ENCODE measurements at regions not wholly inside any gene's neighbourhood (a gene's known extent, or its start where the extent isn't known, plus 50 kb on each side); places are given as distances from the start of the nearest gene placed in this dataset.

- Mint-ChIP-seq H3K4me3 (no peak overlapping the region), H3K27me3 (ENCODE audit: insufficient read depth) (peaks cover 1% of the 10 kb centered on the region), H3K4me1 (peaks cover 2% of the 10 kb centered on the region), H3K9me3 (no peaks in the 10 kb centered on the region), H3K36me3 (ENCODE audit: low read depth) (no peaks in the 10 kb centered on the region), H3K27ac (no peak overlapping the region)
- no peaks in the 10 kb centered on the region for H3K36me3 ChIP-seq (ENCODE audit: control insufficient read depth, insufficient read depth, low read length)
- TF ChIP-seq, protein P1, sequence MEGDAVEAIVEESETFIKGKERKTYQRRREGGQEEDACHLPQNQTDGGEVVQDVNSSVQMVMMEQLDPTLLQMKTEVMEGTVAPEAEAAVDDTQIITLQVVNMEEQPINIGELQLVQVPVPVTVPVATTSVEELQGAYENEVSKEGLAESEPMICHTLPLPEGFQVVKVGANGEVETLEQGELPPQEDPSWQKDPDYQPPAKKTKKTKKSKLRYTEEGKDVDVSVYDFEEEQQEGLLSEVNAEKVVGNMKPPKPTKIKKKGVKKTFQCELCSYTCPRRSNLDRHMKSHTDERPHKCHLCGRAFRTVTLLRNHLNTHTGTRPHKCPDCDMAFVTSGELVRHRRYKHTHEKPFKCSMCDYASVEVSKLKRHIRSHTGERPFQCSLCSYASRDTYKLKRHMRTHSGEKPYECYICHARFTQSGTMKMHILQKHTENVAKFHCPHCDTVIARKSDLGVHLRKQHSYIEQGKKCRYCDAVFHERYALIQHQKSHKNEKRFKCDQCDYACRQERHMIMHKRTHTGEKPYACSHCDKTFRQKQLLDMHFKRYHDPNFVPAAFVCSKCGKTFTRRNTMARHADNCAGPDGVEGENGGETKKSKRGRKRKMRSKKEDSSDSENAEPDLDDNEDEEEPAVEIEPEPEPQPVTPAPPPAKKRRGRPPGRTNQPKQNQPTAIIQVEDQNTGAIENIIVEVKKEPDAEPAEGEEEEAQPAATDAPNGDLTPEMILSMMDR (conservative IDR thresholded peaks at IDR 0.05) = no peak
- no peak overlapping the region for H3K9ac ChIP-seq (ENCODE audit: extremely low read depth, low read length, poor library complexity, severe bottlenecking)
- no peaks in the 10 kb centered on the region for H3K27me3 ChIP-seq (ENCODE audit: control insufficient read depth, insufficient read depth, low read length, poor library complexity, severe bottlenecking)
- 96 to 100% methylated on average over 2 to 3 of the region's 3 CpGs for WGBS, 2 experiments (ENCODE audit: insufficient coverage in 1 of 2, insufficient read length in 1 of 2)
- DNase-seq = no peak
- H3K4me1 ChIP-seq (ENCODE audit: control insufficient read depth, insufficient read depth, low read length) = no peaks in the 10 kb centered on the region
- no peak overlapping the region for H3K27ac ChIP-seq (ENCODE audit: low read depth, low read length)
- H3K9me3 ChIP-seq (ENCODE audit: control insufficient read depth, low read length) = no peaks in the 10 kb centered on the region
- H3K4me3 ChIP-seq (ENCODE audit: low read length) = no peak overlapping the region
These were observed 324.7 kb upstream of the RARB start for GRCh38 chr3:25103391-25103790.

DNA sequence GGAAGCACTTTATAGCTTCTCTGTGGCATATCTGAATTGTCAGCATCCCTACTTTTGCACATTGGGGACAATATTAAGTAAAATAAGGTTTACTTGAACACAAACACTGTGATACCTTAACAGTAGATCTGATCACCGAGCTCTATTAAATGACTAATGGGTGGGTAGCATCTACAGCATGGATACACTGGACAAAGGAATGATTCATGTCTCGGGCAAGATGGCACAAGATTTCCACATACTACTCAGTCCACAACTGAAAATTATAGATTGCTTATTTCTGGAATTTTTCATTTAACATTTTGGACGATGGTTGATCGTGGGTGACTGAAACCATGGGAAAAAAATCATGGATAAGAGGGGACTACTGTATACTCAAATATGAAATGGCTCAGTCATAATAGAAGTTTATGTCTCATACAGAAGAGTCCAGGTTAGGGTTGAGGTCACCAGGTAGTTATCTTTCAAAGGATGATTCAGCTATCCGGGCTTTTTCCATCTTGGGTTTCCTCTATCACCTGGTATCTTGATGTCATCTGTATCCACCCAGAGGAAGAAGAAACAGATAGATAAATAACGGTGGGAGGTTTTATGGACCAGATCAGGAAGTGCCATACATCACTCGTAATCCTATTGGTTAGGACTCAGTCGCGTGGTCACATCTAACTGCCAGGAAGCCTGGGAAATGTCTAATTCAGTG is 320.0 kb upstream of the RARB start:
- H3K27me3 ChIP-seq (ENCODE audit: control insufficient read depth, insufficient read depth, low read length, poor library complexity, severe bottlenecking) = no peaks in the 10 kb centered on the region
- no peak overlapping the region for H3K9ac ChIP-seq (ENCODE audit: extremely low read depth, low read length, poor library complexity, severe bottlenecking)
- no peaks in the 10 kb centered on the region for H3K4me1 ChIP-seq (ENCODE audit: control insufficient read depth, insufficient read depth, low read length)
- no peak overlapping the region for H3K4me3 Mint-ChIP-seq
- H3K27me3 Mint-ChIP-seq (ENCODE audit: insufficient read depth) = no peaks in the 10 kb centered on the region
- TF ChIP-seq, protein P1 (conservative IDR thresholded peaks at IDR 0.05) = no peak
- no peak for DNase-seq
- H3K27ac ChIP-seq (ENCODE audit: low read depth, low read length) = no peak overlapping the region
- H3K36me3 ChIP-seq (ENCODE audit: control insufficient read depth, insufficient read depth, low read length) = no peaks in the 10 kb centered on the region
- H3K9me3 ChIP-seq (ENCODE audit: control insufficient read depth, low read length) = no peaks in the 10 kb centered on the region
- H3K4me3 ChIP-seq (ENCODE audit: low read length) = no peak overlapping the region
- no peak overlapping the region for H3K27ac Mint-ChIP-seq
- H3K36me3 Mint-ChIP-seq (ENCODE audit: low read depth) = no peaks in the 10 kb centered on the region
- peaks cover 6% of the 10 kb centered on the region for H3K4me1 Mint-ChIP-seq
- 94 to 100% methylated on average over 8 to 9 of the region's 9 CpGs for WGBS, 2 experiments (ENCODE audit: insufficient coverage in 1 of 2, insufficient read length in 1 of 2)
- no peaks in the 10 kb centered on the region for H3K9me3 Mint-ChIP-seq

GRCh38 chr3:25110642-25111041 is 317.4 kb upstream of the RARB start:
- no peak overlapping the region for H3K4me3 Mint-ChIP-seq

More at GRCh38 chr3:25110642-25111041, 317.4 kb upstream of the RARB start:
- H3K27ac Mint-ChIP-seq = no peak overlapping the region
- TF ChIP-seq, protein P1 (conservative IDR thresholded peaks at IDR 0.05) = no peak
- H3K36me3 Mint-ChIP-seq (ENCODE audit: low read depth) = no peaks in the 10 kb centered on the region
- Histone ChIP-seq H3K27me3 (ENCODE audit: control insufficient read depth, insufficient read depth, low read length, poor library complexity, severe bottlenecking) (no peaks in the 10 kb centered on the region), H3K27ac (ENCODE audit: low read depth, low read length) (no peak overlapping the region), H3K9me3 (ENCODE audit: control insufficient read depth, low read length) (no peaks in the 10 kb centered on the region), H3K4me1 (ENCODE audit: control insufficient read depth, insufficient read depth, low read length) (no peaks in the 10 kb centered on the region), H3K4me3 (ENCODE audit: low read length) (no peak overlapping the region), H3K9ac (ENCODE audit: extremely low read depth, low read length, poor library complexity, severe bottlenecking) (no peak overlapping the region), H3K36me3 (ENCODE audit: control insufficient read depth, insufficient read depth, low read length) (no peaks in the 10 kb centered on the region)
- WGBS, 2 experiments (ENCODE audit: insufficient coverage in 1 of 2, insufficient read length in 1 of 2) = 92% methylated on average over 2 of the region's 2 CpGs; no CpG with 5 or more reads in 1 of the 2 experiments
- H3K9me3 Mint-ChIP-seq = no peaks in the 10 kb centered on the region
- H3K4me1 Mint-ChIP-seq = peaks cover 6% of the 10 kb centered on the region
- H3K27me3 Mint-ChIP-seq (ENCODE audit: insufficient read depth) = peaks cover 2% of the 10 kb centered on the region
- no peak for DNase-seq

Measured in endodermal cell (in vitro differentiated cells).